ENCODE measurements at regions not wholly inside any gene's neighbourhood (a gene's known extent, or its start where the extent isn't known, plus 50 kb on each side); places are given as distances from the start of the nearest gene placed in this dataset.

- dilution Hi-C loops (cut with MboI; ENCODE audit: extremely low pct_ligation_motif_present, low sequenced_read_pairs), result no loop called here
- no peak overlapping the region for H2AFZ ChIP-seq (ENCODE audit: control insufficient read depth, low read length)
- no peaks in the 10 kb centered on the region for H3K9me3 ChIP-seq (ENCODE audit: control insufficient read depth, low read depth, low read length)
- no peaks in the 10 kb centered on the region for H4K20me1 ChIP-seq (ENCODE audit: control insufficient read depth, extremely low read depth, insufficient read depth, low read length)
- H3K27me3 ChIP-seq (ENCODE audit: control insufficient read depth, extremely low read depth, insufficient read depth, low read length), result no peaks in the 10 kb centered on the region
- H3K79me2 ChIP-seq (ENCODE audit: control insufficient read depth, insufficient read depth, low read length), result no peaks in the 10 kb centered on the region
- H3K27ac ChIP-seq (ENCODE audit: control insufficient read depth, insufficient read depth, low read length), result no peak overlapping the region
- no peak overlapping the region for H3K4me2 ChIP-seq (ENCODE audit: control insufficient read depth, extremely low read depth, insufficient read depth, low read depth, low read length)
- H3K4me3 ChIP-seq (ENCODE audit: control insufficient read depth in 2 of 3, extremely low read depth in 1 of 3, insufficient read depth in 2 of 3, low read depth in 1 of 3, low read length in 3 of 3), result no peak overlapping the region
- no peaks in the 10 kb centered on the region for H3K36me3 ChIP-seq (ENCODE audit: control insufficient read depth in 2 of 2, extremely low read depth in 1 of 2, insufficient read depth in 2 of 2, low read length in 2 of 2)
- no peak for TF ChIP-seq CTCF (optimal IDR thresholded peaks at IDR 0.05 in 1 of 3, IDR thresholded peaks at IDR 0.05 in 1 of 3, conservative IDR thresholded peaks at IDR 0.05 in 1 of 3; ENCODE audit: extremely low read depth in 1 of 3, insufficient read depth in 2 of 3, low read length in 3 of 3)
- TF ChIP-seq EZH2 (IDR thresholded peaks at IDR 0.05; ENCODE audit: low read length), result no peak
- DNase-seq (ENCODE audit: low read depth, low spot score) (no peak), FAIRE-seq (no peak)
- H3K9ac ChIP-seq (ENCODE audit: control insufficient read depth, extremely low read depth, insufficient read depth, low read length), result no peak overlapping the region
- H3K9me1 ChIP-seq (ENCODE audit: control insufficient read depth, extremely low read depth, insufficient read depth, low read length), result no peaks in the 10 kb centered on the region
- H3K4me1 ChIP-seq (ENCODE audit: control insufficient read depth, extremely low read depth, insufficient read depth, low read length), result no peaks in the 10 kb centered on the region
Measured at GRCh38 chr1:112048421-112048820, 59.0 kb upstream of the KCND3 start.

- dilution Hi-C loops (cut with MboI; ENCODE audit: extremely low pct_ligation_motif_present, low sequenced_read_pairs), result no loop called here
- H3K9me1 ChIP-seq (ENCODE audit: control insufficient read depth, extremely low read depth, insufficient read depth, low read length), result no peaks in the 10 kb centered on the region
- no peak for TF ChIP-seq CTCF (optimal IDR thresholded peaks at IDR 0.05 in 1 of 3, IDR thresholded peaks at IDR 0.05 in 1 of 3, conservative IDR thresholded peaks at IDR 0.05 in 1 of 3; ENCODE audit: extremely low read depth in 1 of 3, insufficient read depth in 2 of 3, low read length in 3 of 3)
- TF ChIP-seq EZH2 (IDR thresholded peaks at IDR 0.05; ENCODE audit: low read length), result no peak
- H3K4me2 ChIP-seq (ENCODE audit: control insufficient read depth, extremely low read depth, insufficient read depth, low read depth, low read length), result no peak overlapping the region
- no peak overlapping the region for H3K4me3 ChIP-seq (ENCODE audit: control insufficient read depth in 2 of 3, extremely low read depth in 1 of 3, insufficient read depth in 2 of 3, low read depth in 1 of 3, low read length in 3 of 3)
- H3K9me3 ChIP-seq (ENCODE audit: control insufficient read depth, low read depth, low read length), result no peaks in the 10 kb centered on the region
- FAIRE-seq (no peak), DNase-seq (ENCODE audit: low read depth, low spot score) (no peak)
- no peaks in the 10 kb centered on the region for H4K20me1 ChIP-seq (ENCODE audit: control insufficient read depth, extremely low read depth, insufficient read depth, low read length)
- no peak overlapping the region for H2AFZ ChIP-seq (ENCODE audit: control insufficient read depth, low read length)
- no peaks in the 10 kb centered on the region for H3K36me3 ChIP-seq (ENCODE audit: control insufficient read depth in 2 of 2, extremely low read depth in 1 of 2, insufficient read depth in 2 of 2, low read length in 2 of 2)
- H3K27me3 ChIP-seq (ENCODE audit: control insufficient read depth, extremely low read depth, insufficient read depth, low read length), result no peaks in the 10 kb centered on the region
- H3K79me2 ChIP-seq (ENCODE audit: control insufficient read depth, insufficient read depth, low read length), result no peaks in the 10 kb centered on the region
- H3K9ac ChIP-seq (ENCODE audit: control insufficient read depth, extremely low read depth, insufficient read depth, low read length), result no peak overlapping the region
- no peak overlapping the region for H3K27ac ChIP-seq (ENCODE audit: control insufficient read depth, insufficient read depth, low read length)
- peaks cover 19% of the 10 kb centered on the region for H3K4me1 ChIP-seq (ENCODE audit: control insufficient read depth, extremely low read depth, insufficient read depth, low read length)
Measured at GRCh38 chr1:112054510-112054909, 65.0 kb upstream of the KCND3 start.
